Mesenchymal stem cell (in vitro differentiated cells and primary cell): ENCODE measurements at regions not wholly inside any gene's neighbourhood (a gene's known extent, or its start where the extent isn't known, plus 50 kb on each side); places are given as distances from the start of the nearest gene placed in this dataset.

Experiments used
- DNase-seq: peaks from one replicate; pipeline ENCODE4 v3.0.0-alpha.2; 2013
- H2AFZ ChIP-seq: one replicate; pipeline ENCODE4 v1.6.1; 2013; ENCODE audit warnings: low read depth, mild to moderate bottlenecking, control low read depth, inconsistent platforms, low read length, moderate library complexity
- H2AK5ac ChIP-seq: 2 replicates; pipeline ENCODE4 v1.6.1; 2013; ENCODE audit warnings: low read length, moderate library complexity, mild to moderate bottlenecking, inconsistent platforms; ENCODE audit not compliant: severe bottlenecking
- H2BK120ac ChIP-seq: one replicate; pipeline ENCODE4 v1.6.1; 2013; ENCODE audit warnings: low read depth, mild to moderate bottlenecking, inconsistent platforms, low read length, moderate library complexity
- H2BK12ac ChIP-seq, 2 experiments: one replicate each; pipeline ENCODE4 v1.6.1; 2013; ENCODE audit warnings: inconsistent platforms in 2 of 2, low read length in 2 of 2, mild to moderate bottlenecking in 2 of 2, moderate library complexity in 2 of 2, control low read depth in 1 of 2
- H2BK15ac ChIP-seq: one replicate; pipeline ENCODE4 v1.6.1; 2013; ENCODE audit warnings: mild to moderate bottlenecking, low read depth, inconsistent platforms; ENCODE audit not compliant: poor library complexity, severe bottlenecking
- H2BK5ac ChIP-seq: 2 replicates; pipeline ENCODE4 v1.6.1; 2013; ENCODE audit warnings: low read depth, mild to moderate bottlenecking, low read length, control low read depth, inconsistent platforms; ENCODE audit not compliant: poor library complexity, severe bottlenecking
- H3K14ac ChIP-seq, 2 experiments: one replicate each; pipeline ENCODE4 v1.6.1; 2013; ENCODE audit warnings: inconsistent platforms in 2 of 2, low read length in 2 of 2, control low read depth in 1 of 2, mild to moderate bottlenecking in 1 of 2, moderate library complexity in 1 of 2
- H3K18ac ChIP-seq, 2 experiments: one replicate each; pipeline ENCODE4 v1.6.1; 2013; ENCODE audit warnings: inconsistent platforms in 2 of 2, low read length in 2 of 2, control low read depth in 1 of 2, low read depth in 1 of 2, mild to moderate bottlenecking in 1 of 2
- H3K23ac ChIP-seq, 2 experiments: one replicate each; pipeline ENCODE4 v1.6.1; 2013; ENCODE audit warnings: inconsistent platforms in 2 of 2, low read length in 2 of 2, mild to moderate bottlenecking in 2 of 2, moderate library complexity in 2 of 2, control low read depth in 1 of 2
- H3K27ac ChIP-seq: 2 replicates; pipeline ENCODE4 v1.5.1; 2013; ENCODE audit warnings: mild to moderate bottlenecking, moderate library complexity, low read length, control low read depth, inconsistent platforms; ENCODE audit not compliant: poor library complexity, severe bottlenecking
- H3K27me3 ChIP-seq, 2 experiments: 2 replicates each; pipeline versions ENCODE4 v1.6.1 to v1.7.0; 2013; ENCODE audit warnings: low read length in 2 of 2, mild to moderate bottlenecking in 2 of 2, moderate library complexity in 2 of 2, control low read depth in 1 of 2, inconsistent platforms in 1 of 2; ENCODE audit not compliant: control insufficient read depth in 1 of 2, insufficient read depth in 1 of 2
- H3K36me3 ChIP-seq, 2 experiments: 2 replicates each; pipeline versions ENCODE4 v1.6.1 to v1.7.0; 2013; ENCODE audit warnings: low read length in 2 of 2, control low read depth in 1 of 2, inconsistent platforms in 1 of 2, low read depth in 1 of 2, mild to moderate bottlenecking in 1 of 2; ENCODE audit not compliant: insufficient read depth in 2 of 2, control insufficient read depth in 1 of 2
- H3K4ac ChIP-seq, 2 experiments: one replicate each; pipeline ENCODE4 v1.6.1; 2013; ENCODE audit warnings: inconsistent platforms in 2 of 2, low read length in 2 of 2, mild to moderate bottlenecking in 2 of 2, moderate library complexity in 2 of 2, control low read depth in 1 of 2, low read depth in 1 of 2
- H3K4me1 ChIP-seq: 2 replicates; pipeline ENCODE4 v1.6.1; 2013; ENCODE audit warnings: low read depth, low read length, control low read depth; ENCODE audit not compliant: control insufficient read depth, insufficient read depth
- H3K4me2 ChIP-seq: 2 replicates; pipeline ENCODE4 v1.6.1; 2013; ENCODE audit warnings: low read length, mild to moderate bottlenecking, inconsistent platforms; ENCODE audit not compliant: poor library complexity, severe bottlenecking
- H3K4me3 ChIP-seq, 2 experiments: 2 replicates each; pipeline versions ENCODE4 v1.5.1 to v1.7.0; 2013; ENCODE audit warnings: low read length in 2 of 2, mild to moderate bottlenecking in 2 of 2, control low read depth in 1 of 2, low read depth in 1 of 2; ENCODE audit not compliant: insufficient read depth in 1 of 2
- H3K79me1 ChIP-seq: replicated peaks from 2 replicates; pipeline ENCODE4 v1.6.1; 2013; ENCODE audit warnings: mild to moderate bottlenecking, control low read depth, low read length, inconsistent platforms; ENCODE audit not compliant: poor library complexity, severe bottlenecking
- H3K9ac ChIP-seq: 2 replicates; pipeline ENCODE4 v1.7.0; 2013; ENCODE audit warnings: mild to moderate bottlenecking, low read length, moderate library complexity
- H3K9me3 ChIP-seq: 2 replicates; pipeline ENCODE4 v1.7.0; 2013; ENCODE audit warnings: mild to moderate bottlenecking, low read length; ENCODE audit not compliant: control insufficient read depth
- H4K8ac ChIP-seq: one replicate; pipeline ENCODE4 v1.6.1; 2013; ENCODE audit warnings: inconsistent platforms, mild to moderate bottlenecking, low read length, moderate library complexity
- H4K91ac ChIP-seq: one replicate; pipeline ENCODE4 v1.6.1; 2013; ENCODE audit warnings: mild to moderate bottlenecking, low read length, inconsistent platforms
- WGBS: methylation state at CpG from one replicate; pipeline ENCODE4 v1.1.7; 2013; ENCODE audit warnings: mixed read lengths; 5-methylcytosine and 5-hydroxymethylcytosine counted together

DNA sequence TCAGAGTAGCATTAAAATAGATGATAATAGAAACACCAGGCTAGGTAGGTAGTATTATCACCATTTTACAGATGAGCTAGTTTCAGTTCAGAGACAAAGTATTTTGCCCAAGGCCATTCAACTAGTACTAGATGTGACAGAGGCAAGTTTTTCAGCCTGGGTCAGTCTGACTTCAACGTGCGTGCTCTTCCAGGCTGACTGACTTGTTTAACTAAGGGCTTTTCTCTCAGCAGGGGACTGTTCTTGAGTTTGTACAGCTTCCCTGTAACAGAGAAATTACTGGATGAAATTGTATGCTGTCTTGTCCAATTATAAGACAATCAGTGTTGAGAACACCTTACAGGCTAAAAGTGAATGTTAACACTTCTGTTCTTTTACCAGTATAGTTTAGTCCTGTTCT is 333.5 kb upstream of the MAN1A1 start:
- Histone ChIP-seq H3K79me1 (no peaks in the 10 kb centered on the region), H3K9me3 (no peaks in the 10 kb centered on the region), H3K27ac (no peak overlapping the region), H2BK5ac (no peak overlapping the region), H3K18ac (no peak overlapping the region), H2AK5ac (no peak overlapping the region), H3K4me2 (no peak overlapping the region), H3K27me3 (no peaks in the 10 kb centered on the region), H2AFZ (no peak overlapping the region), H4K8ac (no peak overlapping the region), H3K23ac (no peak overlapping the region), H2BK15ac (no peak overlapping the region), H3K36me3 (no peaks in the 10 kb centered on the region), H3K14ac (no peak overlapping the region), H4K91ac (no peak overlapping the region), H3K9ac (no peak overlapping the region), H3K4me1 (no peaks in the 10 kb centered on the region), H3K4ac (no peak overlapping the region), H2BK12ac (no peak overlapping the region), H2BK120ac (no peak overlapping the region), H3K4me3 (no peak overlapping the region)
- 68% methylated on average over 2 of the region's 2 CpGs for WGBS
- no peak for DNase-seq

- H3K9me3 ChIP-seq, result no peaks in the 10 kb centered on the region
- H3K14ac ChIP-seq, result no peak overlapping the region
- H4K8ac ChIP-seq, result no peak overlapping the region
- 88% methylated on average over 3 of the region's 3 CpGs for WGBS
- H3K79me1 ChIP-seq, result no peaks in the 10 kb centered on the region
- H2AFZ ChIP-seq, result no peak overlapping the region
- H3K27ac ChIP-seq, result no peak overlapping the region
- no peak overlapping the region for H2BK120ac ChIP-seq
- no peak overlapping the region for H3K4ac ChIP-seq
- no peak overlapping the region for H4K91ac ChIP-seq
- H3K27me3 ChIP-seq, result no peaks in the 10 kb centered on the region
- no peak for DNase-seq
- no peak overlapping the region for H3K9ac ChIP-seq
- H2BK5ac ChIP-seq, result no peak overlapping the region
- H2BK15ac ChIP-seq, result no peak overlapping the region
- H3K18ac ChIP-seq, result no peak overlapping the region
- no peak overlapping the region for H3K23ac ChIP-seq
- no peak overlapping the region for H3K4me2 ChIP-seq
- H3K4me3 ChIP-seq, result no peak overlapping the region
- no peak overlapping the region for H2AK5ac ChIP-seq
- H3K4me1 ChIP-seq, result no peaks in the 10 kb centered on the region
- H3K36me3 ChIP-seq, result no peaks in the 10 kb centered on the region
- no peak overlapping the region for H2BK12ac ChIP-seq
Observed at GRCh38 chr6:119678961-119679360, 329.4 kb upstream of the MAN1A1 start.

- H3K9me3 ChIP-seq, result no peaks in the 10 kb centered on the region
Observed at GRCh38 chr6:119677384-119677783, 327.8 kb upstream of the MAN1A1 start.

GRCh38 chr6:119676961-119677360 is 327.4 kb upstream of the MAN1A1 start:
- H3K4me1 ChIP-seq, result no peaks in the 10 kb centered on the region
- no peak overlapping the region for H4K8ac ChIP-seq
- no peak overlapping the region for H3K4ac ChIP-seq
- H3K9ac ChIP-seq, result no peak overlapping the region
- H2AK5ac ChIP-seq, result no peak overlapping the region
- H3K27me3 ChIP-seq, result no peaks in the 10 kb centered on the region
- DNase-seq, result peak; percentile 75
- H3K27ac ChIP-seq, result no peak overlapping the region
- H3K18ac ChIP-seq, result no peak overlapping the region
- H4K91ac ChIP-seq, result no peak overlapping the region
- H3K4me3 ChIP-seq, result no peak overlapping the region
- H3K23ac ChIP-seq, result no peak overlapping the region
- H2BK12ac ChIP-seq, result no peak overlapping the region
- no peak overlapping the region for H3K4me2 ChIP-seq
- no peak overlapping the region for H2BK120ac ChIP-seq
- H3K36me3 ChIP-seq, result no peaks in the 10 kb centered on the region
- no peak overlapping the region for H2BK5ac ChIP-seq
- H3K9me3 ChIP-seq, result no peaks in the 10 kb centered on the region
- H3K14ac ChIP-seq, result no peak overlapping the region
- no peak overlapping the region for H2BK15ac ChIP-seq
- H2AFZ ChIP-seq, result no peak overlapping the region
- H3K79me1 ChIP-seq, result no peaks in the 10 kb centered on the region
- WGBS, result 27% methylated on average over 3 of the region's 4 CpGs

More at GRCh38 chr6:119677384-119677783, 327.8 kb upstream of the MAN1A1 start:
- Histone ChIP-seq H2AFZ (no peak overlapping the region), H3K23ac (no peak overlapping the region), H3K4me1 (no peaks in the 10 kb centered on the region), H4K8ac (no peak overlapping the region), H2BK15ac (no peak overlapping the region), H3K14ac (no peak overlapping the region), H3K79me1 (no peaks in the 10 kb centered on the region), H3K4me3 (no peak overlapping the region), H3K18ac (no peak overlapping the region), H3K9ac (no peak overlapping the region), H2BK12ac (peak overlapping the region in 1 of 2 experiments; percentile 18), H4K91ac (no peak overlapping the region), H2BK120ac (no peak overlapping the region), H3K27me3 (no peaks in the 10 kb centered on the region), H2BK5ac (no peak overlapping the region), H3K27ac (no peak overlapping the region), H3K36me3 (no peaks in the 10 kb centered on the region), H3K4me2 (no peak overlapping the region), H3K4ac (no peak overlapping the region), H2AK5ac (no peak overlapping the region)
- no peak for DNase-seq
- WGBS, result 11% methylated on average over 1 of the region's 2 CpGs
